ENCODE measurements at regions not wholly inside any gene's neighbourhood (a gene's known extent, or its start where the extent isn't known, plus 50 kb on each side); places are given as distances from the start of the nearest gene placed in this dataset.
"Not testable (repeated sequence)": the region's sequence is repeated elsewhere in the genome, so short reads cannot be mapped to it uniquely, and the experiment has no call there.

DNA sequence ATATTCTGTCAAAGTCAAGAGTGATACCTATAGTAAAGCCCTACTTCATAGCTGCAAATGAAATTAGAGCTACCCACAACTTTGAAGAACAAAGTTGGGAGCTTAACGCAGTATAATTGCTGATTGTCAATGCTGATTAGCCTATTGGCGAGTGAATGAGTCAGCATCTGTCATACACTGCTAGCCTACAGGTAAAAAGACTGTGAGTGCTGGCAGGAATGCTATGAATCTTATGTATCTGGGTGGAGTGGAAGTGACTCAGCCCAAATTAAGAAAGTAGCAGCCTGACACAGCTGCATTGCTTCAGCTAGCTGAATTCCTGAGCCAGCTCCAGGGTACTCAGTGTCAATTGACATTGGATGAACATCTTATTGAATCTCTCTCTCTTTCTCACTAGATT is 179.4 kb upstream of the DCC start:
- DNase-seq (ENCODE audit: low read depth): peak; percentile 95

DNA sequence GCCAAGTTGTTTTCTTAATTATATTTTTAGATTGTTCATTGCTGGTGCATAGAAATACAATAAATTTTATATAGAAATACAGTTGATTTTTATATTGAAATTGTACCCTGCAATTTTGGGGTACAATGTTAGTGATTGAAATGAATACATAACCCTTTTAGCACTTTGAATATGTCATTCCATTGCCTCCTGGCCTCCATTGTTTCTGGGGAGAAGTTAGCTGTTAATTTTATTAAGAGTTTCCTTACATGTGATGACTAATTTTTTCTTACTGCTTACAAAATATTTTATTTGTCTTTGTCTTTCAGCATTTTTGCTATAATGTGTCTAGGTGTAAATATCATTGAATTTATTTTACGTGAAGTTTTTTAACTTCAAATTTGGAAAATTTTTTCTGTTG is 176.5 kb upstream of the DCC start:
- DNase-seq (ENCODE audit: low read depth): peak; percentile 25

DNA sequence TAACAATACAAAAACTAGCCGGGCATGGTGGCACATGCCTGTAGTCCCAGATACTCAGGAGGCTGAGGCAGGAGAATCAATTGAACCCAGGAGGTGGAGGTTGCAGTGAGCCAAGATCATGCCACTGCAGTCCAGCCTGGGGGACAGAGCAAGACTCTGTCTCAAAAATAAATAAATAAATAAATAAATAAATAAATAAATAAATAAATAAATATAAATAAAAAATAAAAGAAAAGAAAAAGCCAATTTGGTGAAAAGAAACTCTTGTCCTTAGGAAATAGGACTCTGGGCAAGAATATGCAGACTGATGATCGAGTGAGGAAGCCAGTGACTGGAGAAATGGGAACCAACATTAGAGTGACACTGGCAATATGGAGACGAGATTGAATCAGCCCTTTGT is 171.9 kb upstream of the DCC start:
- DNase-seq (ENCODE audit: low read depth): not testable (repeated sequence)

DNA sequence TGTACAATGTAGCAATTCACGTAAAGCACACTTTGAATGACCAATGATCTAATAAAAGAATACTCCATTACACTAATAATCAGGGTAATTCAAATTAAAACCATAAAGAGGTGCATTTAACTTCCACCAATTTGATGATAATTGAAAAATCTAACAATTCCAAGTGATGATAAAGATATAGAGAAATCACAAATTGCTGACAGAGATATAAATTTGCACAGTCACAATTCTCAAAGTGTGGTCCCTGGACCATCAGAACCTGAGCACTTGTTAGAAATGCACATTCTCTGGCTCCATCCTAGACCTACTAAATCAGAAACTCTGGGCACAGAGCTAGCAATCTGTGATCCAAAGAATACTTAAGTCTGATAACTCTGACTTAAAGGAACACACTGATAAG is 165.8 kb upstream of the DCC start:
- no peak for DNase-seq (ENCODE audit: low read depth)

DNA sequence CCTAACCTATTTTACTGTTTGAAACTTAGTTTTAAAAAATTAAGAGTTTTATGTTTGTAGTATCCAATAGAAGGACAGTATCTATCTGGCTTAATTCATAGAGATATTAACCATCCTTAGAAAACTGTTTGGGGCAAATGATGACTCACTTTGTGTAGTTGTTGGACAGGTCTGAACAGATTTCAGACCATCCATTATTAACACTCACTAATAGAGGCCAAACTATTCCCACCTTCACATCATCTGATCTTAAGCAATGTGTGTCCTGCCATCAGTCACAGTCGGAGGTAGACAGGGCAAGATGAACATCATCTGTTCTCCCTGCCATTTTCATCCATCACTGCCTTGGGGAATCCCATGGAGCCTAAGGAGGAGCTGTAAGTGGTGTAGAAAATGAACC is 164.6 kb upstream of the DCC start:
- DNase-seq (ENCODE audit: low read depth): no peak

DNA sequence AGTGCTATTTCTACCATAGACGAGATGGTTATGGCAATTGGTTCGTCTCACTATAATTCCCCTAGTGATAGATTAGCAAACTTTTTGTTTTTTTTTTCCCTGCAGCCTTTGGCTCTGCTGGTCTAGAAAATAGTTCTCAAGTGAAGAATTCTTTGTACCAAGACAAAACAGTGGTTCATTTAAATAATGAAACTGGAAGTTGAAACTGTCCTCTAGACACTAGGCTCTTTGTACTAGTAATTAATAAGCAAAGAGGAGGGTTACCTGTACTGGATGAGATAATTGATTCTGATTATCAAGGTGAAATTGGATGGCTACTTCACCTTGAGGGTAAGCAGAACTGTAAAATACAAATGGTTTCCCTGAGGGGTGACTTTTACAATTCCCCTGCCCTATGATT is 156.9 kb upstream of the DCC start:
- DNase-seq (ENCODE audit: low read depth): no peak

DNA sequence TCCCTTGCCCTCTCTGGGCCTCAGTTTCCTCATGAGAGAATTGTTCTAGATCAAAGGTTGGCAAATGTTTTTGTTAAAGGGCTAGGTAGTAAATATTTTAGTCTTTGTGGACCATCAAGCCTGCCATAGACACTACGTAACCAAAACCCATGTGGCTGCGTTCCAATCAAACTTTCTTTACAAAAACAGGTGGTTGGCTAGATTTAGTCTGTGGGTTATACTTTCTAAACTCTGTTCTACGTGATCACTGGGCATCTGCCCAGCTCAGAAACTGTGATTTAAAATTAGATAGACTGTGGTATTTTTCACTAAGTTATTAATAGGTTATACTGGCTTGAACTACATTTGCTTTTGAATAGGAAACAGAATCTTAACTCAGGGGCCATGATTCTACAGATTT is 149.8 kb upstream of the DCC start:
- no peak for DNase-seq (ENCODE audit: low read depth)

DNA sequence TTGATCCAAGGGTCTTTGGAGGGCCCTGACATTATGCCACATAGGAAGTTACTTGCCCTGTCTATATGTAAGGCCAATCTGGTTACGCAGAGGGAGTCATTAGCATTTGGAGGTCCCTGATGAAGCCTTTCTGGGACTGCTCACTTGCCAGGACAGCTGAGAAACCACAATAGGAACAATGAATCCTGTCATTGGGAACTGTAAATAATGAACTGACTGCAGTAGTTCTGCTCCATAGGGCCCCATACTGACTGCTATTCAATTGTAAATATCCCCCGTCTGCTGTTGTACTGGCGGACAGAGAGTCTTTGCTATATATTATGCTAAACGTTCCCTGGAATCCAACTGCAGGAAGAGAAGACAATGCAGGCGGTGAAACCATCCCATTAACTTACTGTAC is 149.4 kb upstream of the DCC start:
- no peak for DNase-seq (ENCODE audit: low read depth)

DNA sequence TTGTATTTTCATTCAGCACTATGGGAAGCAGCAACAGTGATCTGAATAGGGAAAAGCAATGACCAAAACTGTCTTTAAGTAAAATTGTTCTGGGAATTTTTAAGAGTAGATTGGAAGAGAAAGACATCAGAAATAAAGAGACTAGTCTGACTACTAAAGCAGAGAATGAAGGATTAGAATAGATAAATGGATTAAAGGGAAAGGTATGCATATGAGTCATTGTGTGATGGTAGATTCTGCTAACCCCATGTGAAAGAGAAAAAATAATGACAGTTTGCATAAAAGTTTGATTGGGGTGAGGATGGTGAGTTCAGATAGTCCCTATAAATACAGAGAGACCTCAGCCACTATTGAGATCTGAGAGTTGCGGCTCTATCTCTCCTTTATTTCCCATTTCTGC is 139.6 kb upstream of the DCC start:
- DNase-seq (ENCODE audit: low read depth): peak; percentile 47

DNA sequence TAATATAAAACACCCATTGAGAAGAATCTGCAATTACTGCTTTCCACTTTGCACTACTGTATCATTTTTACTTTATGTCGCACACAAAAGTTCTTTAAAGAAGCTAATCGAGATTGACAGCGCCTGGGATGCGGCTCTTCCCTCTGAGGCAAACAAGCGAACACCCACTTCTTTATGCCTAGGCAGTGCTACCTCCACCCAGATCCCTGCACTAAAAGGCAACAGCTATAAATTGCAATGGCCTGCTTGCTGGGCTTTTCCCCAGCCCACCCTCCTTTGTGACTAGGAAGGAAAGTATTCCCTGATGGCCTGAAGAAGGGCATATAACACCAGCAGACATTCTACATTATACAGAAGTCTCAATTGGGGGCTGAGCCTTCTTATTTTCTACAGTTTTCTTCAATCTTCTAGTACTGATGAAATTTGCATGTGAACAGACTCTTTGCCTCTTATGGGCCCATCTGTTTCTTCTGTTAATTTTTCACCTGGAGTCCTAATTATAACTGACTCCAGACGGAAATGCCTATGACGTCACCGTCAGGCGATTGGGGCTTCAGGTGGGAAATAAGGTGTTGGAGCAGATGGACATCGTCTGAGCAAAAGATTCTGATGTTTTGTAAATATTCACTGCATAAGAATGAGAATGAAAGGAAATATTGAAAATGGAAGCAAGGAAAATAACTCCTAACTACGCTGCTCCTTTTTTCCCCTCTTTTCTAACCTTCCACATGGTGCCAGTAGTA is 138.9 kb upstream of the DCC start:
- no peak for DNase-seq (ENCODE audit: low read depth)

DNA sequence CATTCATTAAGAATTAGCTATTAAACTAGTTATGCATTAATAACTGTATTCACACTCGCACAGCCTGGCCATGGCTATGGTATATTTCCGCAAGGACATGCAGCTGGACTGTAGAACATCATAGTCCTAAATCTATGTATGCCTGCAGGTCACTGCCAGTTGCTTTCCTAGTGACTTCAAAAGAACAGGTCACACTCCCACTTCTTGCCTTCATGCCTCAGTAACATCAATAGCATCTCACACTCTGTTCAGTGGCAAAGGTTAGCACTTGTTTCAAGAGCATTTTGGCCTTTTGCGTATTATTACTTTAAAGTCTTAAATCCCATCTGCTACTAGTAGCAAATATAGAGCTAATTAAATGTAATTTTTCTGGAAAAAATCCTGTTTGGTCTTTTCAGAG is 131.4 kb upstream of the DCC start:
- DNase-seq (ENCODE audit: low read depth): no peak

DNA sequence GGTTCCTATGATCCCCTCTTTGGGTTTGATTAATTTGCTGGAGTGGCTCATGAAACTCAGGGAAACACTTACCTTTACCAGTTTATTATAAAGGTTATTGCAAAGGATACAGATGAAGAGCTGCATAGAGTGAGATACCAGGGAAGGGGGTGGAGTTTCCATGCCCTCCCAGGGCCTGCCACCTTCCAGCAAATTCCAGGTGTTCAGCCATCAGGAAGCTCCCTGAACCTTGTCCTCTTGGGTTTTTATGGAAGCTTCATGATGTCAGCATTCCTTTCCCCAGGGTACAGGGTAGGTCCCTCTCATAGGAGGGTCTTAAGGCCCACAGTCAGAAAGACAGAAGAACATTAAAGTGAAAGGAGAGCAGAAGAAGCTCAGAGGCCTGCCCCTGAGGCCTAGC is 123.9 kb upstream of the DCC start:
- DNase-seq (ENCODE audit: low read depth): no peak

DNA sequence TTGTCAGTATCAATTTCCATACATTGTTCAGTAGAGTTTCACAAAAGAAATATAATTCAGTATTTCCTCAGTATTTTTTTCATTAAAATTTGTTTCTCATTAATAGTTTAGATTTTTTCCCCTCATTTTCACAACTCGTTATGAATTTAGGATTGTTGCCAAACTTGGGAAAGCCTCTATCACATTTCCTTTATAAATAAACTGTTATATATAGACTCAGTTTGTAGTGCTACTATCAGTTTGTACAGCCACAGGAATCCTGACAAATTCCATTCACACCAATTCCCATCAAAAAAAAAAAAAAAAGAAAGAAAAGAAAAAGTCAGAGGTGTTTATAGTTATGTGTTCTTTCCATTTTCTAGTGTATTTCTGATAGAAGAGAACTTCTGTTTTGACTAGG is 123.3 kb upstream of the DCC start:
- DNase-seq (ENCODE audit: low read depth): no peak

DNA sequence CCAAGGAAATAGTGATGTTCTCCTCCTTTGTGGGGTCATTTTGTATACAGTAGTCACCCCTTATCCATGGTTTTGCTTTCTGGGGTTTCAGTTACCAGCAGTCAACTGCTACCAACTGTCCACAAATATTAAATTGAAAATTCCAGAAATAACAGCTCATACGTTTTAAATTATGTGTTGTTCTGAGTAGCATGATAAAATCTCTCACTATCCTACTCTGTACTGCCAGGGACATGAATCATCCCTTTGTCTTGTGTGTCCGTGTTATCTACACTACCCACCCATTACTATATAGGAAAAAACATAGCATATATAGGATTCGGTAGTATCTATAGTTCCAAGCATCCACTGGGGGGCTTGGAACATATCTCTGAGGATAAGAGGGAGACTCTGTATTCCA is 120.9 kb upstream of the DCC start:
- DNase-seq (ENCODE audit: low read depth): no peak

DNA sequence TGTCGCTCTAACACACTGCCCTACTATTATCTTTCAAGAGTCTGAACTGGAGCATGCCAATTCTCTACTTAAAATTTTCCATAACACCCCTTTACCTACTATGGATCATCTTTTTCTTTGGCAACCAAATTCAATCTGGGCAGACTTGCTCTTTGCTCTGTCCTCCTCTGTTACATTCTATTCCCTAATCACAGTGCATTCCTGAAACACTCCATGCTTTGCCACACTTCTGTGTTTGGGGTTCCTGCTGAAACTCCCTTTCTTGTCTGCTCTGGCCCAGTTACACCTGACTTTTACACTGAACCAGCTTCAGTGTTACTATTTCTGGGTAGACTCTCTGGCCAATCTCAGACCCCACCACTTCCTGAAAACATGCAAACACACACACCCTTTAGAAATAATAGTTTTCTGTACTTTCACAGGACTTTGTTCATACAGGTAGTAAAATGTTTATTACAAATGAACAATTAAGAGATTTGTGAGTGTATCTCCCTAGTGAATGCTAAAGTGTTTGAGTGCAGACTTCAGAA is 119.9 kb upstream of the DCC start:
- no peak for DNase-seq (ENCODE audit: low read depth)

DNA sequence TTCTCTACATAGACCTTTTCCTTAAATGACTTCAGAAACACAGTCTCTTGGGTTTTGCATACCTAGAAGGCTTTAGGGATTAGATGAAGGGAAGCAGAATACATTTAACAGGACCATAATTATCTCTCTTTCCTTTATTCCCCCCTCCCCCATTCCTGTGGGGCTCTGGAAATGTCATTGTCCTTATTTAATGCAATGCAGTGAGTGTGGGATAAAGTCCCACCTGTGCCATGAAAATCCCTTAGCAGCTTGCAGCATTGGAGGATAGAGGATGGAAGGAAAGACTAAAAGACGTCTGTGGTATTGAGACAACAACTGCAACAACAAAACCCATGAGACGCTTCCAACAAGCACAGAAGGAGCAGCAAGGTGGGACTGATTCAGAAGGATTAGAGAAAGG is 117.8 kb upstream of the DCC start:
- no peak for DNase-seq (ENCODE audit: low read depth)

DNA sequence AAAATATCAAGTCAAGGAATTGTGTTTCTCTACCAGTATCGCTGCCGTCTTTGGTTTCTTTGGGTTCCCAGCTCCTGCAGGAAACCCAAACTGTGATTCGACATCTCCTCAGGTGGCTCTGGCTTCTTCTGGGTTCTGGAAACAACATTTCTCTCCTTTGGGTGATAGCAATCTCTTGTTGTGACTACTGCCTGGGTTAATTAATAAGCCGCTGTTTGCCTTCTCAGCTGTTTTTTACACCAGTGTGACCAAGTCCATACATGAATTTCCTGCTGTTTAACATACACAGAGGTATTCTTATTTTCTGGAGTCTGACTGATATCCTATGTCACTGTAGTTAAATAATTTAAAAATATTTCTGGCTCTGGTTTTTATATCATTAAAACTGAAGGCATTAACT is 112.5 kb upstream of the DCC start:
- no peak for DNase-seq (ENCODE audit: low read depth)

DNA sequence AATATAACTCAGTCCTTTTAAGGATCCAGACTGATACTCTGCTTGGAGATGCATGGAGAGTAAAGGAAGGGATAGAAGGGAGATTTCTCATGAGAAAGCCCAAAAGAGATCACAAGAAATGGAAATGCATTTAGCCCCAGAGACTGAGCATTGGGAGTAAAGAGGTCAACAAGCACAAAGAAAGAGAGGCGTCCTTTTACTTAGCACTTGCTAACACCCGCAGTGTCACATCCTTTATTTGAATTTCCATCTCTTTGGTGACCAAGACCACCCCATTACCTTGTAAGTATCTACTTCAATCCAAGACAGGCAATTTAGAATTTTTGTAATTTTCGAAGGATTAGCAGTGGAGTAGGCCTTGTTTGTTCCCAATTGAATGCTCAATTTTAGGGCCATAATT is 111.8 kb upstream of the DCC start:
- DNase-seq (ENCODE audit: low read depth): no peak

DNA sequence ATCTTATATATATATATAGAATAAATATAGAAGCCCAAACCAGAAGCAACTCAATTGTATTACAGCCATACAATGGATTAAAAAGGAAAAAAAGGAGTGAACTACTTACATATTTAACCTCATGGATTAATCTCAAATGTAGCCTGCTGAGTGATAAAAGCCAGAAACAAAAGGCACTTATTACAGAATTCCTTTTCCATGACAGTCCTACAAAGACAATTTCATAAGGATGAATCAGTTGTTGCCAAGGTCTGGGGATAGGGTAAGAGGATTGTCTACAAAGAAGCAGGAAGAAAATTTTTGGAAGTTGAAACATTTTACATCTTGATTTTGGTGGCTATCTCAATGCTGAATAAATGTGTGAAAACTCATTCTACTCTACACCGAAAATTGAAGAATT is 103.9 kb upstream of the DCC start:
- peak; percentile 84 for DNase-seq (ENCODE audit: low read depth)

DNA sequence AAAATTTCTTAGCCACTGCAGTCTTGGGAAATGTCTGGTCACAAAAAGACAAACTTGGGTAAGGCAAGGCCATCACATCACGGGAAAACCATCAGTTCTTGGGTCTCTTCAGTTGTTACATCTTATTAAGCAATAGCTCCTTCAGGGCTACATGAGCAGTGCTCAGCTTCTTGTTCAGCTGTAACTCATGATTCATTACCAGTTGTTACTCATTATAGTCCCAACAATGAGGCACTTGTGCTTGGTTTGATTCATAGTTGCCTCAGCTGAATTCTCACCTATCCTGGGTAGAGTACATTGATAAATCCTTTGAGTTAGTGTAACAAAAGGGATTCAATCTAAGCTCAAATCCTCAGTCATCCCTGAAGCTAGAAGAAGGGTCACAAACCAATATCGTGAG is 102.4 kb upstream of the DCC start:
- peak; percentile 95 for DNase-seq (ENCODE audit: low read depth)

DNA sequence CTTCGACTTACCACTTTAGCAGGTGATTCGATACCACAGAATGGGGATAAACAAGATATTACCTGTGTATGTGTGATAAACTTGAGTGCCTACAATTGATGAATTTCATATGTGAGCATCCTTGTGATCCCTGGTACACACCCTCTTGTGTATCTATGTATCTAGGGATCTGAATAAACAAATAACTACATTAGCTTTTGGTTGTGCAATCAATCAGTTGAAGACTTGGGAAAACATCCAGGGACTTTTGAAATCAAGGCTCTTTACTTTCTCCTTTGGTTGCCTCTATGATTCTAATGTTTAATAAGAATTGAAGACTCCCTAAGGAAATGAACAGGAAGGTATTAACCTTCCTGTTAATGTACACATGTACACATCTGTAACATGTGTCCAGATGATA is 97.3 kb upstream of the DCC start:
- no peak for DNase-seq (ENCODE audit: low read depth)

DNA sequence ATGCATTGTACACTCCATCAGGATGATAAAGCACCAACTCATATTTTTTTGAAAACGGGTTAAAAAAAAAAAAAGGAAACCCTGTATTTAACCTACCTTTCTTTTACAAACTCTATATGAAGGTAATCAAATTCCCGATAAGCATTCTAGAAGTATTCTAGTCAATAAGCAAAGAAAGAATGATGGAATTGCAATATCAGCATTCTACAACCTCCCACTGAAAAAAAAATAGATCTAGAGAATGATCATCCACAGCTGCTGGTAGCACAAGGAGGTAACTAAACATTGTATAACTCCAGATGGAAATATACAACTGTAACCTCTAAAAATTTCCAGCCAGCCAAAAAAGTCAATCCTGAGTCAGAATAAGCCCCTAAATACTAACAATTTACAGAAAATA is 95.3 kb upstream of the DCC start:
- no peak for DNase-seq (ENCODE audit: low read depth)

DNA sequence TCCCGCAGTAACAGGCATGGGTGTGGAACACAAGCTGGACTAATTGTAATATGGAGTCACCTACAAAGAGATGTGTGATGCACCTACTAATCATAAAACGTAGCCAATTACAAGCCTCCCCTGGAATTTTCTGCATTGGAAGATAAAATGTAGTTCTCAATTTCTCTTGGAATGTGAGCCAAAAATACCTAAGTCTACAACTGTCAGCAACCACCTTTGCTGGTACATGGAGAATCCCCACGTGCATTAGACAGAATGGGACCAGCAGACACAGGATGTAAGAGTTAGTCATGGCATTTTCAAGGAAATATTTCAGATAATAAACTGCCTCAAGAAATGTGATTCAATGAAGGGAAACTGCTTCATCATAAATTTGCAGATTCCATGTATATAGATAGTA is 85.6 kb upstream of the DCC start:
- peak; percentile 73 for DNase-seq (ENCODE audit: low read depth)

DNA sequence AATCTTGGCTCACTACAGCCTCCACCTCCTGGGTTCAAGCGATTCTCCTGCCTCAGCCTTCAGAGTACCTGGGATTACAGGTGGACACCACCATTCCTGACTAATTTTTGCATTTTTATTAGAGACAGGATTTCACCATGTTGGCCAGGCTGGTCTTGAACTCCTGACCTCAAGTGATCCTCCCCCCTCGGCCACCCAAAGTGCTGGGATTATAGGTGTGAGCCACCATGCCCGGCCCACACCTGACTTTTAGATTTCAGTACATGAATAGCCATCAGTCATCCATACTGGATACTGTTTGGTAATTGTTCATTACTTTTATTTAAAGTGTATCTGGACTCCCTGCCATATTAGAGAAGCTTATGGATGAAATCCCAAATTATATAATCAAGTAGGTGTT is 82.6 kb upstream of the DCC start:
- not testable (repeated sequence) for DNase-seq (ENCODE audit: low read depth)
